Transverse colon (tissue), 4 donors: ENCODE measurements at regions not wholly inside any gene's neighbourhood (a gene's known extent, or its start where the extent isn't known, plus 50 kb on each side); places are given as distances from the start of the nearest gene placed in this dataset.

Experiments used
- DNase-seq: peaks from one replicate; pipeline ENCODE4 v3.0.0-alpha.2; 2019
- H3K27ac ChIP-seq, 4 donors: fragments of 200-600 bp; sonication (generic); 2 replicates each; pipeline ENCODE4 v1.5.1; 2016 to 2018; ENCODE audit warnings: inconsistent platforms in 4 of 4
- H3K27me3 ChIP-seq: fragments of 200-600 bp; sonication (generic); 2 replicates; pipeline ENCODE4 v1.5.1; 2017; ENCODE audit warnings: inconsistent platforms
- H3K36me3 ChIP-seq, 4 donors: fragments of 200-600 bp; sonication (generic); 2 replicates each; pipeline ENCODE4 v1.5.1; 2017 to 2019; ENCODE audit warnings: inconsistent platforms in 4 of 4
- H3K4me1 ChIP-seq, 4 donors: fragments of 200-600 bp; sonication (generic); 2 replicates each; pipeline ENCODE4 v1.5.1; 2017 to 2020; ENCODE audit warnings: inconsistent platforms in 4 of 4
- H3K4me3 ChIP-seq, 4 donors: fragments of 200-600 bp; sonication (generic); 1 replicate in 1 of 4; 2 replicates in 3 of 4; pipeline versions ENCODE4 v1.5.1 to v1.6.1; 2017 to 2019; ENCODE audit warnings: inconsistent platforms in 4 of 4
- H3K9me3 ChIP-seq, 2 donors: fragments of 200-600 bp; sonication (generic); 2 replicates each; pipeline ENCODE4 v1.5.1; 2017 to 2019; ENCODE audit warnings: inconsistent platforms in 2 of 2
- CTCF ChIP-seq, 5 experiments: fragments of 200-600 bp in 3 of 5; fragments of 450-650 bp in 2 of 5; sonication (generic) in 3 of 5; IDR thresholded peaks; 1 replicate in 2 of 5; 2 replicates in 3 of 5; pipeline ENCODE4 v1.5.1; 2016 to 2017; ENCODE audit warnings: antibody characterized with exemption in 5 of 5, inconsistent platforms in 3 of 5, mild to moderate bottlenecking in 2 of 5, moderate library complexity in 1 of 5
- EP300 ChIP-seq: sonication (generic); formaldehyde crosslinking; IDR thresholded peaks from one replicate; pipeline ENCODE4 v1.6.1; 2017; ENCODE audit warnings: antibody characterized with exemption, low read depth
- POLR2A ChIP-seq: fragments of 450-650 bp; IDR thresholded peaks from one replicate; pipeline ENCODE4 v1.6.1; 2016; ENCODE audit warnings: antibody characterized with exemption, mild to moderate bottlenecking, moderate library complexity
- POLR2AphosphoS5 ChIP-seq, 3 donors: sonication (generic); formaldehyde crosslinking; IDR thresholded peaks; one replicate each; pipeline ENCODE4 v1.6.1; 2016; ENCODE audit warnings: antibody characterized with exemption in 3 of 3
- WGBS, 2 donors: methylation state at CpG; one replicate each; pipeline ENCODE4 v1.1.5; 2018; ENCODE audit warnings: low coverage in 1 of 2; 5-methylcytosine and 5-hydroxymethylcytosine counted together
- in situ Hi-C, 4 donors: fragments of 200-750 bp; cut with MboI; loops; one replicate each; pipeline versions ENCODE4 v1.15.0 to v1.15.1; 2017; ENCODE audit warnings: low sequenced_read_pairs in 3 of 4, low pct_ligation_motif_present in 1 of 4, low pct_unique_long_range_greater_than_20kb in 1 of 4
- intact Hi-C: fragments of 100-400 bp; cut with DNase I; formaldehyde crosslinking; loops from one replicate; pipeline ENCODE4 v1.15.1; 2023; ENCODE audit warnings: low total_unique reads

GRCh38 chr12:19710811-19711793 lies 271.8 kb downstream of the AEBP2 start:
- TF ChIP-seq CTCF (IDR thresholded peaks at IDR 0.05) (no peak), POLR2AphosphoS5 (IDR thresholded peaks at IDR 0.05) (peak; percentile 11 to 43 (median 30)), EP300 (no peak)
- no peaks in the 10 kb centered on the region for H3K27me3 ChIP-seq
- no peak for DNase-seq
- H3K36me3 ChIP-seq = no peaks in the 10 kb centered on the region
- in situ Hi-C loops (no loop called here), intact Hi-C loops (no loop called here)
- peak overlapping the region; percentile 28 to 66 (median 58) for H3K27ac ChIP-seq
- 53 to 56% methylated on average over 1 to 7 of the region's 7 CpGs for whole genome bisulfite sequencing, 2 donors
- H3K4me1 ChIP-seq = no peaks in the 10 kb centered on the region
- H3K9me3 ChIP-seq = peaks cover 0 to 6% of the 10 kb centered on the region in 2 donors
- no peak overlapping the region for H3K4me3 ChIP-seq

- H3K4me1 ChIP-seq = no peaks in the 10 kb centered on the region
- in situ Hi-C loops (no loop called here), intact Hi-C loops (no loop called here)
- WGBS, 2 donors = 73 to 81% methylated on average over 4 of the region's 4 CpGs
- H3K9me3 ChIP-seq = peaks cover 0 to 4% of the 10 kb centered on the region in 2 donors
- no peaks in the 10 kb centered on the region for H3K27me3 ChIP-seq
- H3K36me3 ChIP-seq = no peaks in the 10 kb centered on the region
- peak overlapping the region in 2 of 4 donors; percentile 54 to 66 for H3K27ac ChIP-seq
- TF ChIP-seq CTCF (IDR thresholded peaks at IDR 0.05) = no peak
- TF ChIP-seq EP300 = no peak
- TF ChIP-seq POLR2A = no peak
- TF ChIP-seq POLR2AphosphoS5 (IDR thresholded peaks at IDR 0.05) = no peak
- no peak for DNase-seq
- no peak overlapping the region for H3K4me3 ChIP-seq
These were observed 272.7 kb downstream of the AEBP2 start for GRCh38 chr12:19712041-19712440.

GRCh38 chr12:19718401-19718800 lies 279.1 kb downstream of the AEBP2 start:
- no peak for DNase-seq
- Histone ChIP-seq H3K36me3 (no peaks in the 10 kb centered on the region), H3K4me3 (no peak overlapping the region), H3K27ac (no peak overlapping the region), H3K27me3 (no peaks in the 10 kb centered on the region), H3K9me3 (no peaks in the 10 kb centered on the region), H3K4me1 (no peaks in the 10 kb centered on the region)
- TF ChIP-seq POLR2A (no peak), EP300 (no peak), POLR2AphosphoS5 (IDR thresholded peaks at IDR 0.05) (no peak), CTCF (IDR thresholded peaks at IDR 0.05) (no peak)
- WGBS, 2 donors = 64 to 83% methylated on average over 2 of the region's 2 CpGs
- in situ Hi-C loops (no loop called here), intact Hi-C loops (no loop called here)

GRCh38 chr12:19719672-19720071 lies 280.4 kb downstream of the AEBP2 start:
- TF ChIP-seq EP300 = no peak
- no peak for TF ChIP-seq POLR2AphosphoS5 (IDR thresholded peaks at IDR 0.05)
- TF ChIP-seq POLR2A = no peak
- TF ChIP-seq CTCF (IDR thresholded peaks at IDR 0.05) = no peak
- Histone ChIP-seq H3K27ac (no peak overlapping the region), H3K9me3 (no peaks in the 10 kb centered on the region), H3K36me3 (no peaks in the 10 kb centered on the region), H3K4me1 (no peaks in the 10 kb centered on the region), H3K4me3 (no peak overlapping the region), H3K27me3 (no peaks in the 10 kb centered on the region)
- in situ Hi-C loops = no loop called here
- WGBS, 2 donors = 100% methylated on average over 1 of the region's 1 CpG; no CpG with 5 or more reads in 1 of the 2 donors
- intact Hi-C loops = no loop called here
- DNase-seq = no peak
